HepG2 (cell line): ENCODE measurements at regions not wholly inside any gene's neighbourhood (a gene's known extent, or its start where the extent isn't known, plus 50 kb on each side); places are given as distances from the start of the nearest gene placed in this dataset.

Experiments
- HNRNPLL ChIP-seq: fragments of 200-400 bp; formaldehyde crosslinking; IDR thresholded peaks from 2 replicates; pipeline ENCODE4 v1.6.1; 2017; ENCODE audit warnings: mild to moderate bottlenecking, low read depth, low read length; ENCODE audit not compliant: poor library complexity, severe bottlenecking
- NRL ChIP-seq: sonication (generic); formaldehyde crosslinking; IDR thresholded peaks from 2 replicates; pipeline ENCODE4 v1.5.0; 2020; ENCODE audit warnings: missing genetic modification reagents, mild to moderate bottlenecking, moderate library complexity, borderline replicate concordance
- PBX3 ChIP-seq: sonication (generic); formaldehyde crosslinking; IDR thresholded peaks from 2 replicates; pipeline ENCODE4 v1.8.1; 2023; ENCODE audit warnings: missing genetic modification reagents, inconsistent platforms, borderline replicate concordance
- TOPORS ChIP-seq: sonication (generic); formaldehyde crosslinking; IDR thresholded peaks from 2 replicates; pipeline ENCODE4 v1.8.0; 2023; ENCODE audit warnings: mild to moderate bottlenecking, missing genetic modification reagents
- XBP1 ChIP-seq: sonication (generic); formaldehyde crosslinking; IDR thresholded peaks from 2 replicates; pipeline ENCODE4 v1.5.0; 2020; ENCODE audit warnings: missing genetic modification reagents
- ZKSCAN5 ChIP-seq: sonication (generic); formaldehyde crosslinking; IDR thresholded peaks from 2 replicates; pipeline ENCODE4 v1.5.1; 2020; ENCODE audit warnings: mild to moderate bottlenecking, missing genetic modification reagents
- ZNF225 ChIP-seq: sonication (generic); formaldehyde crosslinking; IDR thresholded peaks from 2 replicates; pipeline ENCODE4 v1.4.0; 2020; ENCODE audit warnings: mild to moderate bottlenecking, missing genetic modification reagents
- ZNF646 ChIP-seq: sonication (generic); formaldehyde crosslinking; IDR thresholded peaks from 2 replicates; pipeline ENCODE4 v1.9.0; 2021; ENCODE audit warnings: mild to moderate bottlenecking, missing genetic modification reagents
- ZSCAN22 ChIP-seq: sonication (generic); formaldehyde crosslinking; IDR thresholded peaks from 2 replicates; pipeline ENCODE4 v1.4.0; 2020; ENCODE audit warnings: mild to moderate bottlenecking, missing genetic modification reagents

GRCh38 chrX:122914256-122914655 is 269.8 kb upstream of the GRIA3 start (continued):
- TF ChIP-seq TOPORS (CRISPR knock-in tag) (no peak), PBX3 (no peak), ZSCAN22 (CRISPR knock-in tag) (no peak), XBP1 (no peak), NRL (CRISPR knock-in tag) (no peak), ZKSCAN5 (no peak), ZNF225 (CRISPR knock-in tag) (no peak), HNRNPLL (no peak), ZNF646 (CRISPR knock-in tag) (no peak)
- TF ChIP-seq, all 625 proteins: peak for 0
